ENCODE measurements at regions not wholly inside any gene's neighbourhood (a gene's known extent, or its start where the extent isn't known, plus 50 kb on each side); places are given as distances from the start of the nearest gene placed in this dataset.

GRCh38 chr1:29889776-29890175 lies 653.5 kb downstream of the PTPRU start:
- no peak overlapping the region for H3K4me3 ChIP-seq
- ATAC-seq (no peak), DNase-seq (no peak)
- WGBS, 2 donors, result 75 to 84% methylated on average over 4 of the region's 4 CpGs
- peaks cover 0 to 16% (median 2%) of the 10 kb centered on the region in 7 donors for H3K27me3 ChIP-seq
- no peak for TF ChIP-seq CTCF (IDR thresholded peaks at IDR 0.05)
- H3K9me3 ChIP-seq, result no peaks in the 10 kb centered on the region
- H3K36me3 ChIP-seq, result no peaks in the 10 kb centered on the region
- no peaks in the 10 kb centered on the region for H3K4me1 ChIP-seq
- H3K27ac ChIP-seq, result no peak overlapping the region
- intact Hi-C loops (cut with DNase I), result loop anchor here in 1 of 10 donors (10.0 kb wide), 1 partner anchor 95 kb away; no protein-coding TSS in a partner anchor

GRCh38 chr1:29884740-29885139 lies 648.4 kb downstream of the PTPRU start:
- Histone ChIP-seq H3K27ac (no peak overlapping the region), H3K4me3 (no peak overlapping the region), H3K9me3 (no peaks in the 10 kb centered on the region), H3K36me3 (no peaks in the 10 kb centered on the region), H3K4me1 (no peaks in the 10 kb centered on the region), H3K27me3 (peaks cover 0 to 7% (median 0%) of the 10 kb centered on the region in 7 donors)
- TF ChIP-seq CTCF (IDR thresholded peaks at IDR 0.05), result no peak
- no peak for DNase-seq
- no peak for ATAC-seq
- 92 to 95% methylated on average over 2 of the region's 2 CpGs for WGBS, 2 donors
- intact Hi-C loops (cut with DNase I), result no loop called here

- no peak for TF ChIP-seq CTCF (IDR thresholded peaks at IDR 0.05)
- no peak overlapping the region for H3K4me3 ChIP-seq
- H3K36me3 ChIP-seq, result no peaks in the 10 kb centered on the region
- no peak for DNase-seq
- 89 to 90% methylated on average over 12 of the region's 12 CpGs for WGBS, 2 donors
- no peak overlapping the region for H3K27ac ChIP-seq
- H3K9me3 ChIP-seq, result no peaks in the 10 kb centered on the region
- intact Hi-C loops (cut with DNase I), result no loop called here
- peaks cover 0 to 10% (median 0%) of the 10 kb centered on the region in 7 donors for H3K27me3 ChIP-seq
- no peak for ATAC-seq
- no peaks in the 10 kb centered on the region for H3K4me1 ChIP-seq
Observed at GRCh38 chr1:29883986-29884385, 647.7 kb downstream of the PTPRU start.

GRCh38 chr1:29883411-29883832 lies 647.1 kb downstream of the PTPRU start:
- 79 to 85% methylated on average over 4 of the region's 4 CpGs for WGBS, 2 donors
- intact Hi-C loops (cut with DNase I), result no loop called here
- no peaks in the 10 kb centered on the region for H3K9me3 ChIP-seq
- no peaks in the 10 kb centered on the region for H3K36me3 ChIP-seq
- no peak overlapping the region for H3K27ac ChIP-seq
- no peak for ATAC-seq
- no peak for TF ChIP-seq CTCF (IDR thresholded peaks at IDR 0.05)
- H3K27me3 ChIP-seq, result peaks cover 0 to 10% (median 0%) of the 10 kb centered on the region in 7 donors
- H3K4me1 ChIP-seq, result no peaks in the 10 kb centered on the region
- no peak for DNase-seq
- no peak overlapping the region for H3K4me3 ChIP-seq

All from heart right ventricle (tissue), 16 donors.